Upper lobe of left lung (tissue), 6 donors: ENCODE measurements at regions not wholly inside any gene's neighbourhood (a gene's known extent, or its start where the extent isn't known, plus 50 kb on each side); places are given as distances from the start of the nearest gene placed in this dataset.

Source experiments
- ATAC-seq, 2 donors: fragments of 200-7000 bp; cut with Tn5 transposase; one replicate each; pipeline ENCODE4 v1.9.1; 2022; ENCODE audit warnings: mild to moderate bottlenecking in 2 of 2, moderate library complexity in 2 of 2; ENCODE audit not compliant: low FRiP score in 2 of 2
- DNase-seq, 2 donors: peaks; one replicate each; pipeline ENCODE4 v3.0.0-alpha.2; 2019 to 2020
- H3K27ac ChIP-seq, 4 donors: fragments of 200-600 bp; sonication (generic); one replicate each; pipeline ENCODE4 v1.5.1; 2016 to 2019
- H3K27me3 ChIP-seq, 4 donors: fragments of 200-600 bp; sonication (generic); one replicate each; pipeline ENCODE4 v1.5.1; 2017 to 2019
- H3K36me3 ChIP-seq, 4 donors: fragments of 200-600 bp; sonication (generic); one replicate each; pipeline ENCODE4 v1.5.1; 2016 to 2019
- H3K4me1 ChIP-seq, 4 donors: fragments of 200-600 bp; sonication (generic); one replicate each; pipeline ENCODE4 v1.5.1; 2018 to 2019
- H3K4me3 ChIP-seq, 4 donors: fragments of 200-600 bp; sonication (generic); one replicate each; pipeline ENCODE4 v1.5.1; 2017 to 2019; ENCODE audit warnings: mild to moderate bottlenecking in 2 of 4, moderate library complexity in 1 of 4
- H3K9me3 ChIP-seq, 4 donors: fragments of 200-600 bp; sonication (generic); one replicate each; pipeline ENCODE4 v1.5.1; 2018 to 2019
- EP300 ChIP-seq, 4 donors: sonication (generic); formaldehyde crosslinking; IDR thresholded peaks; one replicate each; pipeline ENCODE4 v1.5.1; 2017; ENCODE audit warnings: antibody characterized with exemption in 4 of 4, control low read depth in 2 of 4
- POLR2A ChIP-seq, 4 donors: fragments of 450-650 bp; IDR thresholded peaks; one replicate each; pipeline ENCODE4 v1.5.1; 2016 to 2017; ENCODE audit warnings: antibody characterized with exemption in 4 of 4, mild to moderate bottlenecking in 2 of 4
- POLR2AphosphoS5 ChIP-seq, 2 donors: sonication (generic); formaldehyde crosslinking; IDR thresholded peaks; one replicate each; pipeline ENCODE4 v1.5.1; 2017; ENCODE audit warnings: antibody characterized with exemption in 2 of 2
- WGBS, 2 donors: methylation state at CpG; one replicate each; pipeline ENCODE4 v1.1.5; 2017 to 2018; 5-methylcytosine and 5-hydroxymethylcytosine counted together
- TF ChIP-seq, protein P1 (sequence below), 6 experiments: fragments of 450-650 bp in 4 of 6; fragments of 200-600 bp in 2 of 6; sonication (generic) in 2 of 6; IDR thresholded peaks; one replicate each; pipeline ENCODE4 v1.5.1; 2016 to 2019; ENCODE audit warnings: antibody characterized with exemption in 6 of 6
- donor health status: DM: no; HTN: no; CAD: no; lungs with moderate emphysema.
- donor health status: DM: no; HTN: yes; CAD: no; lungs with severe emphysema.

DNA sequence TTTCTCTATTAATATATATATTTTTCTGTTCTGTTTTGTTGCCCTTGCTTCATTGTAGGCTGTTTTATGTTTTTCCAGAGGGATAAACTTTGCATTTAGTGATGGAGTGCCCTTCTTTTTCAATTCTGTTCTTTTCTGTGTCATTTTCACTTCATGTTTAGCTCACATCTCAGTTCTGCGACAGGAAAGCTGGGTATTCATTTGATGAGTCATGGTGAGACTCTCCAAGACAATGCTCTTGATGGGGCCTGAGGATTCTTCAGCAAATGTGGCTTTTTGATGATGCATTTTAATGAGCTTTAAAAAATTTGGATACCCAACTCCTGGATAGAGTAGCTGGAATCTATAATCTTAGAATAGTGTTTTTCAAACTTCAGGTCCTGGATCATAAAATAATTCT, 56.5 kb upstream of the SPATA31D4 start:
- TF ChIP-seq POLR2A (IDR thresholded peaks at IDR 0.05) (no peak), EP300 (IDR thresholded peaks at IDR 0.05) (no peak), POLR2AphosphoS5 (IDR thresholded peaks at IDR 0.05) (no peak)
- TF ChIP-seq, protein P1, sequence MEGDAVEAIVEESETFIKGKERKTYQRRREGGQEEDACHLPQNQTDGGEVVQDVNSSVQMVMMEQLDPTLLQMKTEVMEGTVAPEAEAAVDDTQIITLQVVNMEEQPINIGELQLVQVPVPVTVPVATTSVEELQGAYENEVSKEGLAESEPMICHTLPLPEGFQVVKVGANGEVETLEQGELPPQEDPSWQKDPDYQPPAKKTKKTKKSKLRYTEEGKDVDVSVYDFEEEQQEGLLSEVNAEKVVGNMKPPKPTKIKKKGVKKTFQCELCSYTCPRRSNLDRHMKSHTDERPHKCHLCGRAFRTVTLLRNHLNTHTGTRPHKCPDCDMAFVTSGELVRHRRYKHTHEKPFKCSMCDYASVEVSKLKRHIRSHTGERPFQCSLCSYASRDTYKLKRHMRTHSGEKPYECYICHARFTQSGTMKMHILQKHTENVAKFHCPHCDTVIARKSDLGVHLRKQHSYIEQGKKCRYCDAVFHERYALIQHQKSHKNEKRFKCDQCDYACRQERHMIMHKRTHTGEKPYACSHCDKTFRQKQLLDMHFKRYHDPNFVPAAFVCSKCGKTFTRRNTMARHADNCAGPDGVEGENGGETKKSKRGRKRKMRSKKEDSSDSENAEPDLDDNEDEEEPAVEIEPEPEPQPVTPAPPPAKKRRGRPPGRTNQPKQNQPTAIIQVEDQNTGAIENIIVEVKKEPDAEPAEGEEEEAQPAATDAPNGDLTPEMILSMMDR (IDR thresholded peaks at IDR 0.05) = no peak
- Histone ChIP-seq H3K27ac (no peak overlapping the region), H3K4me1 (peaks cover 0 to 6% (median 1%) of the 10 kb centered on the region in 4 donors), H3K27me3 (no peaks in the 10 kb centered on the region), H3K36me3 (no peaks in the 10 kb centered on the region), H3K4me3 (no peak overlapping the region), H3K9me3 (no peaks in the 10 kb centered on the region)
- no peak for ATAC-seq
- no peak for DNase-seq
- 74 to 75% methylated on average over 1 of the region's 1 CpG for WGBS, 2 donors

DNA sequence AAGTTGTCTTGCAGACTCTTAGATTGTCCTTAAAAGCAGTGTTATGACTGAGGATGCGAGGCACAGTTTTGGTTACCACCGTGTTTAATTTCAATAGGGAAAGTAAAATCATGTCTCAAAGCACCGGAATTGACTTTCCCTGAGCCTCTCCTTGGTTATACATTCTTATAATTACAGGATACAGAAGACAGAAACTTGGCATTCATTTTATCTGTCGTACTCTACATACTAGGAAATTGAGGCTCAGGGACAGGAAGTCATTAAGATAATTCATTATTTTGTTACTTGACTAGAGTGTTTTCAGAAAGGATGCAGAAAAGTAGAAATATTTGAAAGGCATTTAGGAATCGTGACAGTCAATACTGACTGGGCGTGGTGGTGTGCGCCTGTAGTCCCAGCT, 54.0 kb upstream of the SPATA31D4 start:
- no peak overlapping the region for H3K4me3 ChIP-seq

DNA sequence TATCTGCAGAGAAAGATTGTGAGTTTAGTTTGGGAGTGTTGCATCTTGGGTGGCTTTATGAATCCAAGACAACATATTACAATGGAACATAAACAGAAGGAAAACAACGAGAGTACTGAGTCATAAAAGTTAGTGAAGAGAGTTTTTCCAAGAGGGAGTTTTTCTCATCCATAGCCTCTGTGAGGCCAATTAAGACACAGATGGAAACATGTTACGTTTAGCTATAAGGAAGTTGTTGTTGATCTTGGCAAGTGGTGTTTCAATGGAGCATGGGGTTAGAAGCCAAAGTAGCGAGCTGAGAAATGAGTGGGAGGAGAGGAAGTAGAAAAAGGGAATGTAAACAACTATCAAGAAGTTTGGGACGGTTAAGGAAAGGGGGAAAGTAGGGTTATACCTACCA, 53.3 kb upstream of the SPATA31D4 start:
- no peak overlapping the region for H3K27ac ChIP-seq
- DNase-seq (no peak), ATAC-seq (no peak)
- H3K9me3 ChIP-seq = no peaks in the 10 kb centered on the region
- WGBS, 2 donors = 25 to 30% methylated on average over 4 of the region's 4 CpGs
- TF ChIP-seq POLR2AphosphoS5 (IDR thresholded peaks at IDR 0.05) (no peak), EP300 (IDR thresholded peaks at IDR 0.05) (no peak), POLR2A (IDR thresholded peaks at IDR 0.05) (no peak)
- TF ChIP-seq, protein P1 (IDR thresholded peaks at IDR 0.05) = no peak
- H3K4me3 ChIP-seq = no peak overlapping the region
- H3K27me3 ChIP-seq = no peaks in the 10 kb centered on the region
- H3K36me3 ChIP-seq = no peaks in the 10 kb centered on the region
- peaks cover 0 to 9% (median 1%) of the 10 kb centered on the region in 4 donors for H3K4me1 ChIP-seq

More for the DNA sequence above, 54.0 kb upstream of the SPATA31D4 start:
- DNase-seq (no peak), ATAC-seq (no peak)
- Histone ChIP-seq H3K4me1 (peaks cover 0 to 6% (median 1%) of the 10 kb centered on the region in 4 donors), H3K36me3 (no peaks in the 10 kb centered on the region), H3K27ac (no peak overlapping the region), H3K27me3 (no peaks in the 10 kb centered on the region), H3K9me3 (no peaks in the 10 kb centered on the region)
- WGBS, 2 donors = 56 to 60% methylated on average over 7 of the region's 7 CpGs
- TF ChIP-seq, protein P1 (IDR thresholded peaks at IDR 0.05) = no peak
- TF ChIP-seq POLR2A (IDR thresholded peaks at IDR 0.05) (no peak), POLR2AphosphoS5 (IDR thresholded peaks at IDR 0.05) (no peak), EP300 (IDR thresholded peaks at IDR 0.05) (no peak)

DNA sequence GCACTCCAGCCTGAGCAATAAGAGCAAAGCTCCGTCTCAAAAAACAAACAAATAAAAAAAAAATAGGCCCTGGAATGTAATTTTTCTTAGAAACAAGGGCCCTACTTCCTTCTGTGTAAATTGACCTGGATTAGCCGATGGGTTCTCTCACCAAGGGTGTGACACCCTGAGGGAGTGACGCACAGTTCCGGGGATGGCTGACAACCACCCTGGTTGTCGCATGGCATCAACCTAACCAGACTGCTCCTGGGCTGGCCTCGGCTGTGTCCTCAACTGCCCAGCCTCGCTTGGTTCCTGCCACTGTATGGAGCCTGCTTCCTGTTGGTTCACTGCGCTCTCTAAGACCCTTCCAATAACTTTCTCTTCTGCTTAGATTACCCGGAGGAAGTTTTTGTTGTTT, 51.2 kb upstream of the SPATA31D4 start:
- ATAC-seq (no peak), DNase-seq (no peak)
- Histone ChIP-seq H3K9me3 (no peaks in the 10 kb centered on the region), H3K27me3 (no peaks in the 10 kb centered on the region), H3K4me3 (no peak overlapping the region), H3K36me3 (no peaks in the 10 kb centered on the region), H3K4me1 (peaks cover 0 to 9% (median 1%) of the 10 kb centered on the region in 4 donors), H3K27ac (no peak overlapping the region)
- 90 to 91% methylated on average over 9 of the region's 9 CpGs for WGBS, 2 donors
- TF ChIP-seq, protein P1 (IDR thresholded peaks at IDR 0.05) = no peak
- TF ChIP-seq POLR2AphosphoS5 (IDR thresholded peaks at IDR 0.05) = no peak
- TF ChIP-seq EP300 (IDR thresholded peaks at IDR 0.05) = no peak
- TF ChIP-seq POLR2A (IDR thresholded peaks at IDR 0.05) = no peak
